WI38 (cell line): ENCODE measurements at regions not wholly inside any gene's neighbourhood (a gene's known extent, or its start where the extent isn't known, plus 50 kb on each side); places are given as distances from the start of the nearest gene placed in this dataset.

Experiments
- H3K4me3 ChIP-seq: 2 replicates; pipeline ENCODE4 v1.5.1; 2011; ENCODE audit warnings: low read depth, mild to moderate bottlenecking, control low read depth, low read length
- TF ChIP-seq, protein P1 (sequence below): IDR thresholded peaks from 2 replicates; pipeline ENCODE4 v1.5.1; 2012; ENCODE audit warnings: low read depth, mild to moderate bottlenecking, control low read depth, low read length

DNA sequence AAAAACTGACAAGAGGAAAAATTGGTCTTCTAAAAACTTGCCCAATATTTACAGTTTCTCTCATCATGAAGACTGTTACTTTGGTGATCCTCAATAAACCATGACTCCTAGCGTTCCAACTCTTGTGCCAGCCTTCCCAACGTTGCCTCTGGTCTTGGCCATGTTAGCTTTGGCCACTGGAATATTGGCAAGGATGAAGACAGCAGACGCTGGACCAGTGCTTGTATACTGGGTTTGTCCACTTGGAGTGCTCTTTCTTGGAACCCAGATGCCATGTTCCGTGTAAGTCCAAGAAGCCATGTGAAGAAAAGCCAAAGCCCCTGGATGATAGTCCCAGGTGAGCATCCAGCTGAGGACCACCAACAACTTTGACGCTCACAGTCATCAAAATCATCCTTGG is 379.6 kb downstream of the NUAK1 start:
- TF ChIP-seq, protein P1, sequence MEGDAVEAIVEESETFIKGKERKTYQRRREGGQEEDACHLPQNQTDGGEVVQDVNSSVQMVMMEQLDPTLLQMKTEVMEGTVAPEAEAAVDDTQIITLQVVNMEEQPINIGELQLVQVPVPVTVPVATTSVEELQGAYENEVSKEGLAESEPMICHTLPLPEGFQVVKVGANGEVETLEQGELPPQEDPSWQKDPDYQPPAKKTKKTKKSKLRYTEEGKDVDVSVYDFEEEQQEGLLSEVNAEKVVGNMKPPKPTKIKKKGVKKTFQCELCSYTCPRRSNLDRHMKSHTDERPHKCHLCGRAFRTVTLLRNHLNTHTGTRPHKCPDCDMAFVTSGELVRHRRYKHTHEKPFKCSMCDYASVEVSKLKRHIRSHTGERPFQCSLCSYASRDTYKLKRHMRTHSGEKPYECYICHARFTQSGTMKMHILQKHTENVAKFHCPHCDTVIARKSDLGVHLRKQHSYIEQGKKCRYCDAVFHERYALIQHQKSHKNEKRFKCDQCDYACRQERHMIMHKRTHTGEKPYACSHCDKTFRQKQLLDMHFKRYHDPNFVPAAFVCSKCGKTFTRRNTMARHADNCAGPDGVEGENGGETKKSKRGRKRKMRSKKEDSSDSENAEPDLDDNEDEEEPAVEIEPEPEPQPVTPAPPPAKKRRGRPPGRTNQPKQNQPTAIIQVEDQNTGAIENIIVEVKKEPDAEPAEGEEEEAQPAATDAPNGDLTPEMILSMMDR: no peak

DNA sequence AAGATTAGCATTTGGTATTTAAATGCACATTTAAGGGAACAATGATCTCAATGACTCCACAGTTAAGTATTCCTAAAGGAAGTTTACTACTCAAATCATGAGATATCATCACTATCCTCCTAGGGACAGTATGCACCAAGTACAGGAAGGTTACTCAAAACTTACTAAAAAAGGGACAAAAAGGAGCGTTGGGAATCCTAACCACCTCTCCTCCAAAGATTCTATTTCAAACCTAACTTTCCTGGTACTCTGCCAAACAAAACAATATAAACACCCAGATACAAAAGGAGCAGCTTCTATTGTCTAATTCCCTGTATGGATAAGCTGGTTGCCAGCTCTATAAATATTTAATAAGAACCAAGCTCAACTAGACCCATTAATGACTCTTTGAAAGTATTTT is 377.7 kb downstream of the NUAK1 start:
- TF ChIP-seq, protein P1: no peak
- H3K4me3 ChIP-seq: no peak overlapping the region

More for the DNA sequence above, 379.6 kb downstream of the NUAK1 start:
- H3K4me3 ChIP-seq: no peak overlapping the region

DNA sequence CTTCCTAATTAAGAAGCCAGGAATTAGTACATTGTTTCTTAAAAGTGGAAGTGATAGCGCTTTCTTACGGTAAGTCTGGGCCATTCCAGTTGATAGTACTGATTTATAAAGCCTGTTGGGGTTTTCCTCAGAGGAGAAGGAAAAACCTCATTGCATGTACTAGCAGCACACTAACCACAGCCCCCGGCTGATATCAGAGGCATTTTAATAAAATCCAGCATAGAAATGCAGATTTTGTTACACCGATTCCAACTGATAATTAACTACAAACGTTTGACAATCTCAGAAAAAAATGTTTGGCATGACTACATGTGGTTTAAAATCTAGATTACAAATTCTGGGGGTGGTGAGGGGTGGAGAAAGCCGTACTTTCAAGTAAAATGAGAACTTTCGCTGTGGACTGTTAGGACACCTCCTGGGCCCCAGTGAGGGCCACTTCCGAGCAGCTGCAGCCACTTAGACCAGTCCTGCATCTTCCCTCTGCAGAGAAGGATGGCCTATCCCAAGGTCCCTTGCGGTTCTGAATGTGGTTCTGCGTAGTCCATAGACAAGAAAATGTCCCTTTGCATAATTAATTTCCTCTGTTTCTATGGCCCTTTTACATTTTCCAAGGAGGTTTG is 374.4 kb downstream of the NUAK1 start:
- TF ChIP-seq, protein P1: no peak
- no peak overlapping the region for H3K4me3 ChIP-seq

DNA sequence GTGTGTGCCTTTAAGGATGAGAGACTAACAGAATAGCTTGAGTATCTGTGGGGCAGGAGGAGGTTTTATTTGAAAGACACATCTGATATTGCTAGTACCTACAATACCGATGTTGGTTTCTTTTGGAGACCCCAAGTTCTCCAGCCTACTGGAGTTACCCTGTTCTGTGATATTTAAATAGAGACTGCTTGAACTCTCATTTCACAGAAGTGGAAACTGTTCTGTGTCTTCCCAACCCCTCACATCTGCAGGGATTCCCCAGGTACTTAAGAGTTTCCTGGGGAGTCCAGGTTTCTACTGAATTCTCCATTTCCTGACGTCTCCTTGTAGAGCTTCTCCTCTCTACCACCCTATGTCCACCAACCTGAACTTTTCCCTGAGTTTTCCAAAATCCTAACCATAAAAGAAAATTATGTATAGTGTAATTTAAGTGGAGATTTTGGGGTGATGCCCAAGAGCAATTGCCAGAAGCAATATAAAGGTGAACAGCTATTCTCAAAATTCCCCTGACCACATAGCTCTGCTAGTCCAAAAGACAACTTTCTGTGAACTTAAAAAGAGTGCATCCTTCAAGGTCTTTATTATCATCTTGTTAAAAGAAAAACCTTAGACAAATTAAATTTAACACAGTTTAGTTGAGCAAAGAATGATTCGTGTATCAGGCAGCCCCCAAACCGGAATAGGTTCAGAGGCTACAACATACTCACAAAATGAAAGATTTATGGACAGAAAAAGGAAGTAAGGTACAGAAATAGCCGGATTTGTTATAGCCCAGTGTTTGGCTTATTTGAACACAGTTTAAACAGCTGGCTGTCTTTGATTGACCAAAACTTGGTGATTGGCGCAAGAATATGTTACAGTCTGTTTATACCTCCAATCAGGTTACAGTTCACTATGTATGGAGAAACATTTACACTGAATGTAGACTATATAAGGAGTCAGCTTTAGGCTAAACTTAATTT is 373.4 kb downstream of the NUAK1 start:
- TF ChIP-seq, protein P1: no peak
- H3K4me3 ChIP-seq: no peak overlapping the region

DNA sequence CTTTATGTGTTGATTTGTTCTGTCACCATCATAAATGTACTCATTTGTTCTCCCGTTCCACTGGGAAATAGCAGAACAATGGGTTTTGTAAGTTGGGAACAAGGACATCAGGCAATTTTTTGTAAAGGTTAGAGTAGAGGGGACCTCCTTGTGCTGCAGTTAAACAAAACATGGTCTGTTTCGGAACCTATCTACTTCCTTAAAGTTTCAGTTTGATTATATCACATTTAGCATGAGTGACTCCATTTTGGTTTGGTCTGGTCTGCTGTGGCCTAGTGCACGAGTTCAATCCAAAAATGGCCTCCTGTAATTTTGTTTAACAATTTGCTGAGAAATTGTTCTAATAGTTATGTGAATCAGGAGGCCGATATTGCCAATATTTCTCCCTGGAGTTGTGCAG is 372.7 kb downstream of the NUAK1 start:
- TF ChIP-seq, protein P1: no peak
- H3K4me3 ChIP-seq: no peak overlapping the region

DNA sequence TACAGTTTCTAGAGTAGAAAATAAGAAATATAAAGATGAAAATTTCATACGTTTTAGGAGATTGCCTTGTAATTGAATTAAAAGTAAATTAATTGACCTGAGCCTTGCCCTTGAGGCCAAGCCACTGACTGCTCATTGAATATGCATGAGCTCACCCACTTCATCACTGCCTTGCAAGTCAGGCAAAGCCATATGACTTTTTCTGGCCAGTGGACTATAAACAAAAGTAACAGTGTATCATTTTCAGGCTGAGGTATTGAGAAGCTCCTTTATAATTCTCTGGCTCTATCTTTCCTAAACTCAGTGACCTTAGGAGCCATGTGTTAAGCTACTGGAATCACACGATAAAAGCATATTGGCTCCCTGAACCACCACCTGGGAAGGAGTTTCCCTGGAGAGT is 369.3 kb downstream of the NUAK1 start:
- TF ChIP-seq, protein P1: no peak
- no peak overlapping the region for H3K4me3 ChIP-seq

DNA sequence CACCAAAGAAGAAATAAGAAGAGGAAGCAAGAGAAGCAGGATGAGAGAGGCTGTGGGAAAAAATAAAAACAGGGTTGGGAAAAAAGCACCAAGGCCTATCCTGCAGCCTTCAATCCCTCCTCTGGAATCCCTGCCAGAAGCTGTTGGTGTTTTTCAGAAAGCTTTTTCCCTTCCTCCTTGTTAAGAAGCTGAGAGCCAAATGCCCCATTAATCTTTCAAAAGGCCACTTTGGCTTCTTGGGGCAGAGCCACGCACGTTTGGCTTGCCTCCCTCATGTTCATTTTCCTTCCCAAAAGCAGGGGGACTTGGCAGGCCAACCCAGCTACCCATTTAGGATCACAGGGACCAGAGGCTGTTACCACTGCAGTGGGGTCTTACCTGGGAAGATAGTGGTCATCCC is 365.3 kb downstream of the NUAK1 start:
- H3K4me3 ChIP-seq: no peak overlapping the region
- TF ChIP-seq, protein P1: no peak
